Astrocyte (in vitro differentiated cells and primary cell): ENCODE measurements at regions not wholly inside any gene's neighbourhood (a gene's known extent, or its start where the extent isn't known, plus 50 kb on each side); places are given as distances from the start of the nearest gene placed in this dataset.

ENCODE experiments used
- DNase-seq: peaks from one replicate; pipeline ENCODE4 v3.0.0-alpha.2; 2010; ENCODE audit warnings: low read depth
- FAIRE-seq: peaks from 2 replicates; lab custom pipeline; 2011; peaks lifted over from hg19 to GRCh38; lab: Jason Lieb, UNC
- H2AFZ ChIP-seq: 2 replicates; pipeline ENCODE4 v1.6.0; 2012; ENCODE audit warnings: low read depth, low read length, inconsistent platforms
- H3K27ac ChIP-seq: 2 replicates; pipeline ENCODE4 v1.5.1; 2011; ENCODE audit warnings: low read depth, low read length, inconsistent platforms
- H3K27me3 ChIP-seq: 2 replicates; pipeline ENCODE4 v1.6.0; 2011; ENCODE audit warnings: low read length, inconsistent platforms; ENCODE audit not compliant: insufficient read depth
- H3K36me3 ChIP-seq: 2 replicates; pipeline ENCODE4 v1.5.1; 2011; ENCODE audit warnings: low read length, inconsistent platforms; ENCODE audit not compliant: insufficient read depth
- H3K4me1 ChIP-seq: 2 replicates; pipeline ENCODE4 v1.5.1; 2011; ENCODE audit warnings: low read length, inconsistent platforms; ENCODE audit not compliant: insufficient read depth
- H3K4me2 ChIP-seq: 2 replicates; pipeline ENCODE4 v1.6.0; 2012; ENCODE audit warnings: low read length, inconsistent platforms
- H3K4me3 ChIP-seq: 2 replicates; pipeline ENCODE4 v1.5.1; 2011; ENCODE audit warnings: low read depth, mild to moderate bottlenecking, low read length, inconsistent platforms; ENCODE audit not compliant: insufficient read depth
- H3K79me2 ChIP-seq: 2 replicates; pipeline ENCODE4 v1.6.0; 2012; ENCODE audit warnings: mild to moderate bottlenecking, low read length, inconsistent platforms; ENCODE audit not compliant: insufficient read depth
- H3K9ac ChIP-seq: 2 replicates; pipeline ENCODE4 v1.6.0; 2012; ENCODE audit warnings: mild to moderate bottlenecking, low read length, inconsistent platforms
- H3K9me3 ChIP-seq: 2 replicates; pipeline ENCODE4 v1.5.1; 2012; ENCODE audit warnings: low read depth, mild to moderate bottlenecking, low read length, inconsistent platforms; ENCODE audit not compliant: insufficient read depth
- H4K20me1 ChIP-seq: 2 replicates; pipeline ENCODE4 v1.6.0; 2012; ENCODE audit warnings: low read length, inconsistent platforms; ENCODE audit not compliant: insufficient read depth
- H3K27ac Mint-ChIP-seq: one replicate; pipeline ENCODE4 v1.8.0; 2021; ENCODE audit warnings: mild to moderate bottlenecking, mixed read lengths; ENCODE audit not compliant: unreplicated experiment
- H3K27me3 Mint-ChIP-seq: one replicate; pipeline ENCODE4 v1.8.0; 2021; ENCODE audit warnings: low read depth, mixed read lengths; ENCODE audit not compliant: unreplicated experiment
- H3K36me3 Mint-ChIP-seq: one replicate; pipeline ENCODE4 v1.8.0; 2021; ENCODE audit warnings: low read depth, mixed read lengths; ENCODE audit not compliant: unreplicated experiment
- H3K4me1 Mint-ChIP-seq: one replicate; pipeline ENCODE4 v1.8.0; 2021; ENCODE audit warnings: low read depth, mixed read lengths; ENCODE audit not compliant: unreplicated experiment
- H3K4me3 Mint-ChIP-seq: one replicate; pipeline ENCODE4 v1.8.0; 2021; ENCODE audit warnings: mild to moderate bottlenecking, moderate library complexity, mixed read lengths; ENCODE audit not compliant: unreplicated experiment
- H3K9me3 Mint-ChIP-seq: one replicate; pipeline ENCODE4 v1.8.0; 2021; ENCODE audit warnings: mild to moderate bottlenecking, mixed read lengths; ENCODE audit not compliant: unreplicated experiment
- EZH2 ChIP-seq: IDR thresholded peaks from 2 replicates; pipeline ENCODE4 v1.6.1; 2012; ENCODE audit warnings: mild to moderate bottlenecking, low read length, inconsistent platforms; ENCODE audit not compliant: insufficient read depth
- TF ChIP-seq, protein P1 (sequence below): IDR thresholded peaks from 2 replicates; pipeline ENCODE4 v1.5.1; 2011; ENCODE audit warnings: low read depth, mild to moderate bottlenecking, inconsistent platforms, low read length, moderate library complexity; ENCODE audit not compliant: insufficient read depth

DNA sequence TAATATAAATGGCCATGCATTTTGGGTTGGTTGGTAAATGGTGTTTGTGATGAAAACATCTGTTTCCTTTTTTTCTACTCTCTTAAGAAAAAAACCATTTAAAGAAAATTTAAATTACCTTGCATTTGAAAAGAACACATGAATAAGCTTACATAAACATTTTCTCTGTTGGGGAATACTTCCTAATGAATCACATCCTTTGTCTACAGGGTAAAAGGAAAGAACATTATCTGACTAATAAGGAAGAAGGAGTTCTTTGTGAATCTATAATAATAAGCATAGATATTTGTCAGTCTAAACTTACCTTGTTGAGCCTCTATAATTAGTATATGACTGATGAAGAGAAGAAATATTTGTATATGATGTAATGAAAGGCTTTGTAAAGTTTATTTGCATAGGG is 254.1 kb upstream of the ZNF717 start:
- Histone ChIP-seq H3K27ac (no peak overlapping the region), H3K4me1 (peaks cover 10% of the 10 kb centered on the region), H4K20me1 (no peaks in the 10 kb centered on the region), H2AFZ (no peak overlapping the region), H3K9me3 (no peaks in the 10 kb centered on the region), H3K4me3 (no peak overlapping the region), H3K79me2 (no peaks in the 10 kb centered on the region), H3K27me3 (no peaks in the 10 kb centered on the region), H3K36me3 (no peaks in the 10 kb centered on the region), H3K9ac (no peak overlapping the region), H3K4me2 (peak overlapping the region; percentile 51)
- H3K4me1 Mint-ChIP-seq, result peaks cover 6% of the 10 kb centered on the region
- H3K9me3 Mint-ChIP-seq, result no peaks in the 10 kb centered on the region
- FAIRE-seq, result no peak
- TF ChIP-seq EZH2, result no peak
- TF ChIP-seq, protein P1, sequence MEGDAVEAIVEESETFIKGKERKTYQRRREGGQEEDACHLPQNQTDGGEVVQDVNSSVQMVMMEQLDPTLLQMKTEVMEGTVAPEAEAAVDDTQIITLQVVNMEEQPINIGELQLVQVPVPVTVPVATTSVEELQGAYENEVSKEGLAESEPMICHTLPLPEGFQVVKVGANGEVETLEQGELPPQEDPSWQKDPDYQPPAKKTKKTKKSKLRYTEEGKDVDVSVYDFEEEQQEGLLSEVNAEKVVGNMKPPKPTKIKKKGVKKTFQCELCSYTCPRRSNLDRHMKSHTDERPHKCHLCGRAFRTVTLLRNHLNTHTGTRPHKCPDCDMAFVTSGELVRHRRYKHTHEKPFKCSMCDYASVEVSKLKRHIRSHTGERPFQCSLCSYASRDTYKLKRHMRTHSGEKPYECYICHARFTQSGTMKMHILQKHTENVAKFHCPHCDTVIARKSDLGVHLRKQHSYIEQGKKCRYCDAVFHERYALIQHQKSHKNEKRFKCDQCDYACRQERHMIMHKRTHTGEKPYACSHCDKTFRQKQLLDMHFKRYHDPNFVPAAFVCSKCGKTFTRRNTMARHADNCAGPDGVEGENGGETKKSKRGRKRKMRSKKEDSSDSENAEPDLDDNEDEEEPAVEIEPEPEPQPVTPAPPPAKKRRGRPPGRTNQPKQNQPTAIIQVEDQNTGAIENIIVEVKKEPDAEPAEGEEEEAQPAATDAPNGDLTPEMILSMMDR, result no peak
- no peak overlapping the region for H3K4me3 Mint-ChIP-seq
- no peaks in the 10 kb centered on the region for H3K36me3 Mint-ChIP-seq
- H3K27ac Mint-ChIP-seq, result no peak overlapping the region
- peak; percentile 54 for DNase-seq
- no peaks in the 10 kb centered on the region for H3K27me3 Mint-ChIP-seq

DNA sequence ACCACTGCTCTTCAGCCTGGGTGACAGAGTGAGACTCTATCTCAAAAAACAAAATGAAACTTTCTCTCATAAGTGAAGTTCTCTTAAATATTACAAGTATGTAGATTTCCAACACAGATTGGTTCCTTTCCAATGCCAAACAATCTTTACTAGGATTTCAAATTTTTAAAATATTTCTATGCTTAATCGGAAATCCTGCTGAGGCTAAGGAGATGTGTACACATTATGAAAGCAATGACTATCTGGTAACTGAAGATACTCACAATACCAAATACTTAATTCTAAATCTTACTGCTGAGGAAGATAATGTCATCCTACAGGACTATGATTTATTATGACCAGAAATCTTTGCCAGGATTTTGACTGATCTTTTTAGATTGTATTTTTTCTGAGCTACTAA is 255.6 kb upstream of the ZNF717 start:
- H3K4me3 ChIP-seq, result no peak overlapping the region
- no peak for TF ChIP-seq EZH2
- TF ChIP-seq, protein P1, result no peak
- Mint-ChIP-seq H3K27ac (no peak overlapping the region), H3K9me3 (no peaks in the 10 kb centered on the region), H3K4me3 (no peak overlapping the region), H3K27me3 (no peaks in the 10 kb centered on the region), H3K36me3 (no peaks in the 10 kb centered on the region), H3K4me1 (peaks cover 12% of the 10 kb centered on the region)
- H3K4me2 ChIP-seq, result peak overlapping the region; percentile 24
- H3K79me2 ChIP-seq, result no peaks in the 10 kb centered on the region
- H3K9me3 ChIP-seq, result no peaks in the 10 kb centered on the region
- peaks cover 10% of the 10 kb centered on the region for H3K4me1 ChIP-seq
- no peaks in the 10 kb centered on the region for H4K20me1 ChIP-seq
- H3K27ac ChIP-seq, result no peak overlapping the region
- no peaks in the 10 kb centered on the region for H3K27me3 ChIP-seq
- H3K36me3 ChIP-seq, result no peaks in the 10 kb centered on the region
- H3K9ac ChIP-seq, result no peak overlapping the region
- DNase-seq (peak; percentile 57), FAIRE-seq (peak; percentile 20)
- H2AFZ ChIP-seq, result no peak overlapping the region

DNA sequence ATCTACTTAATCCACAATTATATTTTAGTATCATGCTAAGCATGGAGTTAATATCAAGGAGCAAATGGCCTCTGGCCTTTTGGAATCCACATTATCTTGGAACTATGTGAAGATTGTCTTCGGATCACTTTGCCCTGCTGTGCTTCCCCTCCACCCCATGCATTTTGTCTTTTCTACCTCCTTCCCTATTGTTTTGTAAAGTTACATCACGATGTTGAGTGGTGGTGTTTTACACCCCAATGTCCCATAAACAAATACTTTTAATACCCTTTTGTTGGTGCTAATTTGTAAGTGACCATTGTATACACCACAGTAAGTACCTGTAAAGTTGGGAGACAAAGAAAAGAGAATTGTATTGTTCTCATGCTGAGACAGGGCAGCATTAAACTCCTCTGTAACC is 258.4 kb upstream of the ZNF717 start:
- DNase-seq (no peak), FAIRE-seq (no peak)
- Mint-ChIP-seq H3K36me3 (no peaks in the 10 kb centered on the region), H3K4me1 (peaks cover 12% of the 10 kb centered on the region), H3K9me3 (no peaks in the 10 kb centered on the region), H3K4me3 (no peak overlapping the region), H3K27me3 (no peaks in the 10 kb centered on the region), H3K27ac (no peak overlapping the region)
- H3K4me2 ChIP-seq, result no peak overlapping the region
- H3K9me3 ChIP-seq, result no peaks in the 10 kb centered on the region
- no peaks in the 10 kb centered on the region for H3K79me2 ChIP-seq
- H2AFZ ChIP-seq, result no peak overlapping the region
- TF ChIP-seq, protein P1, result no peak
- no peak for TF ChIP-seq EZH2
- H3K36me3 ChIP-seq, result no peaks in the 10 kb centered on the region
- H3K4me1 ChIP-seq, result peaks cover 10% of the 10 kb centered on the region
- H4K20me1 ChIP-seq, result no peaks in the 10 kb centered on the region
- H3K4me3 ChIP-seq, result no peak overlapping the region
- no peaks in the 10 kb centered on the region for H3K27me3 ChIP-seq
- no peak overlapping the region for H3K27ac ChIP-seq
- no peak overlapping the region for H3K9ac ChIP-seq
